ENCODE measurements at regions not wholly inside any gene's neighbourhood (a gene's known extent, or its start where the extent isn't known, plus 50 kb on each side); places are given as distances from the start of the nearest gene placed in this dataset.

- no peaks in the 10 kb centered on the region for H3K36me3 ChIP-seq
- DNase-seq: no peak
- H3K4me1 ChIP-seq (ENCODE audit: insufficient read depth): no peaks in the 10 kb centered on the region
- intact Hi-C loops (cut with DNase I): no loop called here
- no peak for TF ChIP-seq EP300 (IDR thresholded peaks at IDR 0.05)
- no peak for TF ChIP-seq CTCF (IDR thresholded peaks at IDR 0.05)
- TF ChIP-seq POLR2A (IDR thresholded peaks at IDR 0.05): no peak
- no peak overlapping the region for H3K27ac ChIP-seq
- 60 to 72% (median 66%) methylated on average over 5 of the region's 5 CpGs for WGBS, 3 donors
- H3K9me3 ChIP-seq: no peaks in the 10 kb centered on the region
- no peak overlapping the region for H3K4me3 ChIP-seq
- H3K27me3 ChIP-seq: no peaks in the 10 kb centered on the region
Measured at GRCh38 chr22:48993655-48994054, 834.0 kb downstream of the BRD1 start.

- TF ChIP-seq EP300 (IDR thresholded peaks at IDR 0.05): no peak
- TF ChIP-seq POLR2A (IDR thresholded peaks at IDR 0.05): no peak
- TF ChIP-seq CTCF (IDR thresholded peaks at IDR 0.05): no peak
- DNase-seq: no peak
- H3K9me3 ChIP-seq: no peaks in the 10 kb centered on the region
- no peak overlapping the region for H3K4me3 ChIP-seq
- no peak overlapping the region for H3K27ac ChIP-seq
- 79 to 87% (median 80%) methylated on average over 14 of the region's 14 CpGs for WGBS, 3 donors
- H3K36me3 ChIP-seq: no peaks in the 10 kb centered on the region
- H3K4me1 ChIP-seq (ENCODE audit: insufficient read depth): no peaks in the 10 kb centered on the region
- intact Hi-C loops (cut with DNase I): no loop called here
- no peaks in the 10 kb centered on the region for H3K27me3 ChIP-seq
Measured at GRCh38 chr22:48984639-48985038, 843.0 kb downstream of the BRD1 start.

DNA sequence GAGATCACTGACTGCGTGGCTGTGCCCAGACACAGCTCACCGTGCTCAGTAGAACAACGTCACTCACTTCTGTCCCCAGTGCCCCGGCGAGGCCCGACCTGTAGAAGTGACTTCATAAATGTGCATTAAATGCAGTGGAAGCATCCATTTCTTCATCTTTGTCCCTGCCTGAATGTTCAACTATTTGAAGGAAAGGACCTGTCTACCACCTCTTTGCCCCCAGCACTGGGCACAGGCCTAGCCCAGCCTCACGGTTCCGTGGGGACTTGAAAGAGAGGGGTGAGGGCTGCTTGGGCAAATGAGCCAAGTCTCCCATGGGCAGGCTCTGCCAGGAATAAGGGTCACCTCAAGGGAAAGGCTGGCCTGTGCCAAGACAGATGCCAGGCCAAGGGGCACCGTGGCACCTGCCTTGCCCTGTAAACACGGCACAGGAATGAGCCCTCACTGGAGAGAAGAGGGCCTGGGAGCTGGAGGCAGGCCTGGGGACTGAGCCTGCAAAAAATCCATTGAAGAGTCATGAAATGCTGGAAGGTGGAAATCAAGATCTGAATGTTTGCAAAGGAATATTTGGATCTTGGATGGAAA lies 845.3 kb downstream of the BRD1 start:
- 89 to 93% (median 90%) methylated on average over 10 of the region's 10 CpGs for WGBS, 3 donors

GRCh38 chr22:48981371-48982061 lies 846.2 kb downstream of the BRD1 start:
- no peaks in the 10 kb centered on the region for H3K9me3 ChIP-seq
- no peak overlapping the region for H3K27ac ChIP-seq
- H3K27me3 ChIP-seq: no peaks in the 10 kb centered on the region
- H3K4me3 ChIP-seq: no peak overlapping the region
- WGBS, 3 donors: 23 to 31% (median 24%) methylated on average over 20 of the region's 20 CpGs
- no peaks in the 10 kb centered on the region for H3K4me1 ChIP-seq (ENCODE audit: insufficient read depth)
- DNase-seq: no peak
- intact Hi-C loops (cut with DNase I): no loop called here
- no peaks in the 10 kb centered on the region for H3K36me3 ChIP-seq
- no peak for TF ChIP-seq POLR2A (IDR thresholded peaks at IDR 0.05)
- no peak for TF ChIP-seq CTCF (IDR thresholded peaks at IDR 0.05)
- no peak for TF ChIP-seq EP300 (IDR thresholded peaks at IDR 0.05)

More for the DNA sequence above, 845.3 kb downstream of the BRD1 start:
- Histone ChIP-seq H3K9me3 (no peaks in the 10 kb centered on the region), H3K27me3 (no peaks in the 10 kb centered on the region), H3K36me3 (no peaks in the 10 kb centered on the region), H3K4me1 (ENCODE audit: insufficient read depth) (no peaks in the 10 kb centered on the region), H3K27ac (no peak overlapping the region), H3K4me3 (no peak overlapping the region)
- intact Hi-C loops (cut with DNase I): no loop called here
- no peak for TF ChIP-seq CTCF (IDR thresholded peaks at IDR 0.05)
- DNase-seq: no peak
